Activated B cell treated with CpG ODN at 0.5 μM for 24 hours (primary cell): ENCODE measurements at regions not wholly inside any gene's neighbourhood (a gene's known extent, or its start where the extent isn't known, plus 50 kb on each side); places are given as distances from the start of the nearest gene placed in this dataset.

Experiments used
- ATAC-seq: fragments of 200-7000 bp; cut with Tn5 transposase; one replicate; pipeline ENCODE4 v1.10.0; 2021; ENCODE audit warnings: low read depth, mild to moderate bottlenecking, moderate library complexity
- CTCF ChIA-PET: fragments of 350-600 bp; sonication (Branson Sonifier 250); formaldehyde crosslinking; loops from one replicate; lab custom pipeline; 2021; ENCODE audit warnings: antibody characterized with exemption; lab: Charles Lee
- POLR2A ChIA-PET: fragments of 350-600 bp; sonication (Branson Sonifier 250); formaldehyde crosslinking; loops from one replicate; lab custom pipeline; 2021; ENCODE audit warnings: antibody characterized with exemption; lab: Charles Lee
- DNase-seq: peaks from one replicate; pipeline ENCODE4 v3.0.0; 2022
- H3K27ac Mint-ChIP-seq: one replicate; pipeline ENCODE4 v1.8.0; 2020; ENCODE audit warnings: mixed read lengths
- H3K27me3 Mint-ChIP-seq: one replicate; pipeline ENCODE4 v1.8.0; 2021; ENCODE audit warnings: mixed read lengths
- H3K36me3 Mint-ChIP-seq: one replicate; pipeline ENCODE4 v1.8.0; 2021; ENCODE audit warnings: low read depth, mixed read lengths
- H3K4me1 Mint-ChIP-seq: one replicate; pipeline ENCODE4 v1.8.0; 2021; ENCODE audit warnings: mixed read lengths
- H3K4me3 Mint-ChIP-seq: one replicate; pipeline ENCODE4 v1.8.0; 2020; ENCODE audit warnings: mild to moderate bottlenecking, mixed read lengths
- H3K9me3 Mint-ChIP-seq: one replicate; pipeline ENCODE4 v1.8.0; 2020; ENCODE audit warnings: mixed read lengths
- CTCF ChIP-seq: fragments of 200-600 bp; IDR thresholded peaks from one replicate; pipeline ENCODE4 v1.8.0; 2022; ENCODE audit warnings: antibody characterized with exemption, mild to moderate bottlenecking
- intact Hi-C: fragments of 100-400 bp; cut with micrococcal nuclease; formaldehyde crosslinking; loops from one replicate; pipeline ENCODE4 v1.15.1; 2024

- DNase-seq (no peak), ATAC-seq (no peak)
- H3K9me3 Mint-ChIP-seq: no peaks in the 10 kb centered on the region
- CTCF ChIA-PET: no interaction called here
- H3K4me1 Mint-ChIP-seq: peaks cover 19% of the 10 kb centered on the region
- peaks cover 10% of the 10 kb centered on the region for H3K27me3 Mint-ChIP-seq
- TF ChIP-seq CTCF: no peak
- no peak overlapping the region for H3K27ac Mint-ChIP-seq
- intact Hi-C loops: no loop called here
- POLR2A ChIA-PET: no interaction called here
- no peaks in the 10 kb centered on the region for H3K36me3 Mint-ChIP-seq
- H3K4me3 Mint-ChIP-seq: no peak overlapping the region
Observed at GRCh38 chr12:69106482-69107118, 132.8 kb upstream of the CPSF6 start.

GRCh38 chr12:69107541-69107940 lies 131.8 kb upstream of the CPSF6 start:
- H3K4me1 Mint-ChIP-seq: peaks cover 13% of the 10 kb centered on the region
- H3K27me3 Mint-ChIP-seq: peaks cover 10% of the 10 kb centered on the region
- POLR2A ChIA-PET: no interaction called here
- CTCF ChIA-PET: no interaction called here
- intact Hi-C loops: no loop called here
- TF ChIP-seq CTCF: no peak
- H3K27ac Mint-ChIP-seq: no peak overlapping the region
- DNase-seq (no peak), ATAC-seq (no peak)
- H3K9me3 Mint-ChIP-seq: no peaks in the 10 kb centered on the region
- no peaks in the 10 kb centered on the region for H3K36me3 Mint-ChIP-seq
- H3K4me3 Mint-ChIP-seq: no peak overlapping the region

- ATAC-seq (no peak), DNase-seq (no peak)
- H3K4me3 Mint-ChIP-seq: no peak overlapping the region
- no peaks in the 10 kb centered on the region for H3K36me3 Mint-ChIP-seq
- no peak overlapping the region for H3K27ac Mint-ChIP-seq
- POLR2A ChIA-PET: no interaction called here
- no peaks in the 10 kb centered on the region for H3K9me3 Mint-ChIP-seq
- peaks cover 10% of the 10 kb centered on the region for H3K27me3 Mint-ChIP-seq
- no peak for TF ChIP-seq CTCF
- intact Hi-C loops: no loop called here
- CTCF ChIA-PET: no interaction called here
- peaks cover 8% of the 10 kb centered on the region for H3K4me1 Mint-ChIP-seq
Observed at GRCh38 chr12:69108037-69108436, 131.3 kb upstream of the CPSF6 start.

- H3K27me3 Mint-ChIP-seq: peaks cover 10% of the 10 kb centered on the region
- H3K9me3 Mint-ChIP-seq: no peaks in the 10 kb centered on the region
- POLR2A ChIA-PET: no interaction called here
- no peak for TF ChIP-seq CTCF
- ATAC-seq (no peak), DNase-seq (no peak)
- CTCF ChIA-PET: interaction anchor here (0.7 kb wide), 1 partner anchor 107 kb away, joined by 5 read pairs; no protein-coding TSS in a partner anchor
- intact Hi-C loops: no loop called here
- no peaks in the 10 kb centered on the region for H3K4me1 Mint-ChIP-seq
- H3K27ac Mint-ChIP-seq: no peak overlapping the region
- H3K4me3 Mint-ChIP-seq: no peak overlapping the region
- no peaks in the 10 kb centered on the region for H3K36me3 Mint-ChIP-seq
Observed at GRCh38 chr12:69112616-69113015, 126.8 kb upstream of the CPSF6 start.

- Mint-ChIP-seq H3K4me1 (no peaks in the 10 kb centered on the region), H3K9me3 (no peaks in the 10 kb centered on the region), H3K27me3 (peaks cover 3% of the 10 kb centered on the region), H3K27ac (no peak overlapping the region), H3K4me3 (no peak overlapping the region), H3K36me3 (no peaks in the 10 kb centered on the region)
- ATAC-seq: no peak
- intact Hi-C loops: no loop called here
- ChIA-PET CTCF (no interaction called here), POLR2A (no interaction called here)
- no peak for TF ChIP-seq CTCF
- DNase-seq: no peak
Observed at GRCh38 chr12:69115099-69115498, 124.3 kb upstream of the CPSF6 start.
